HCT116 (cell line): ENCODE measurements at regions not wholly inside any gene's neighbourhood (a gene's known extent, or its start where the extent isn't known, plus 50 kb on each side); places are given as distances from the start of the nearest gene placed in this dataset.

Source experiments
- ATAC-seq: fragments of 200-7000 bp; cut with Tn5 transposase; 2 replicates; pipeline ENCODE4 v1.9.1; 2020; ENCODE audit warnings: mild to moderate bottlenecking, moderate library complexity
- BruUV-seq: library from RNA; stranded (reverse); fragments of 400-500 nt; replicated peaks from 2 replicates; lab custom pipeline; 2021; lab: Mats Ljungman, UMichigan
- CTCF ChIA-PET: fragments of 300-600 bp; sonication (Branson Sonifier 250); formaldehyde crosslinking; loops from one replicate; lab custom pipeline; 2021; ENCODE audit warnings: antibody characterized with exemption; lab: Charles Lee
- POLR2A ChIA-PET: fragments of 300-600, 350-600 bp; sonication (Branson Sonifier 250); formaldehyde crosslinking; loops from one replicate; lab custom pipeline; 2021; ENCODE audit warnings: antibody characterized with exemption; lab: Charles Lee
- RAD21 ChIA-PET, 2 experiments: fragments of 300-600 bp; sonication (Branson Sonifier 250); formaldehyde crosslinking; loops; one replicate each; lab custom pipeline; 2023; ENCODE audit warnings: low total read pairs in 2 of 2; ENCODE audit not compliant: uncharacterized antibody in 2 of 2, unreplicated experiment in 2 of 2, low non-redundant PET in 1 of 2; lab: Charles Lee
- DNase-seq: peaks from one replicate; pipeline ENCODE4 v3.0.0-alpha.2; 2010; ENCODE audit warnings: low read depth, low spot score
- H2AFZ ChIP-seq: fragments of 200-600 bp; shearing (Covaris generic), sonication (generic); 2 replicates; pipeline ENCODE4 v1.6.1; 2017; ENCODE audit warnings: low read depth, mixed run types, mixed read lengths, antibody characterized with exemption, low read length; ENCODE audit not compliant: poor library complexity, severe bottlenecking
- H3K27ac ChIP-seq: 2 replicates; pipeline ENCODE4 v1.5.1; 2012; ENCODE audit warnings: low read depth, low read length
- H3K27me3 ChIP-seq: fragments of 200-600 bp; sonication (generic); 2 replicates; pipeline ENCODE4 v1.6.1; 2016; ENCODE audit warnings: mixed run types, low read length, mixed read lengths; ENCODE audit not compliant: insufficient read depth
- H3K36me3 ChIP-seq, 2 experiments: fragments of 200-500 bp in 1 of 2; fragments of 200-600 bp in 1 of 2; sonication (Bioruptor generic) in 1 of 2; sonication (generic) in 1 of 2; 2 replicates each; pipeline versions ENCODE4 v1.5.1 to v1.6.1; 2014 to 2016; ENCODE audit warnings: low read length in 2 of 2, inconsistent platforms in 1 of 2, mixed read lengths in 1 of 2, mixed run types in 1 of 2; ENCODE audit not compliant: insufficient read depth in 2 of 2, control insufficient read depth in 1 of 2
- H3K4me1 ChIP-seq, 2 experiments: fragments of 200-600 bp in 1 of 2; sonication (generic) in 1 of 2; 2 replicates each; pipeline versions ENCODE4 v1.5.1 to v1.6.1; 2012 to 2017; ENCODE audit warnings: low read length in 2 of 2, inconsistent platforms in 1 of 2, mild to moderate bottlenecking in 1 of 2, mixed read lengths in 1 of 2, mixed run types in 1 of 2, moderate library complexity in 1 of 2; ENCODE audit not compliant: insufficient read depth in 2 of 2, control insufficient read depth in 1 of 2
- H3K4me2 ChIP-seq: fragments of 200-600 bp; sonication (generic); 2 replicates; pipeline ENCODE4 v1.6.1; 2017; ENCODE audit warnings: mixed run types, low read length, mixed read lengths
- H3K4me3 ChIP-seq, 2 experiments: fragments of 200-600 bp in 1 of 2; sonication (generic) in 1 of 2; replicated peaks in 1 of 2; 2 replicates each; pipeline ENCODE4 v1.5.1; 2011 to 2016; ENCODE audit warnings: low read length in 2 of 2, control low read depth in 1 of 2, low read depth in 1 of 2, mild to moderate bottlenecking in 1 of 2, mixed read lengths in 1 of 2, mixed run types in 1 of 2
- H3K79me2 ChIP-seq: fragments of 200-600 bp; sonication (generic); 2 replicates; pipeline ENCODE4 v1.6.1; 2017; ENCODE audit warnings: mild to moderate bottlenecking, mixed run types, low read length, moderate library complexity, mixed read lengths; ENCODE audit not compliant: insufficient read depth
- H3K9ac ChIP-seq: fragments of 200-600 bp; sonication (generic); 2 replicates; pipeline ENCODE4 v1.6.1; 2016; ENCODE audit warnings: low read length, mixed read lengths
- H3K9me2 ChIP-seq: fragments of 200-600 bp; sonication (generic), shearing (Covaris generic); 2 replicates; pipeline ENCODE4 v1.6.1; 2017; ENCODE audit warnings: mixed run types, mild to moderate bottlenecking, moderate library complexity; ENCODE audit not compliant: insufficient read depth
- H3K9me3 ChIP-seq, 2 experiments: fragments of 200-500 bp in 1 of 2; fragments of 200-600 bp in 1 of 2; sonication (Bioruptor generic) in 1 of 2; sonication (generic) in 1 of 2; 2 replicates each; pipeline ENCODE4 v1.6.1; 2014 to 2017; ENCODE audit warnings: low read length in 2 of 2, mixed read lengths in 2 of 2, inconsistent platforms in 1 of 2, low read depth in 1 of 2, mild to moderate bottlenecking in 1 of 2, mixed run types in 1 of 2, moderate library complexity in 1 of 2; ENCODE audit not compliant: control insufficient read depth in 1 of 2, insufficient read depth in 1 of 2
- H4K20me1 ChIP-seq: fragments of 200-600 bp; sonication (generic), shearing (Covaris generic); 2 replicates; pipeline ENCODE4 v1.6.1; 2017; ENCODE audit warnings: mixed run types, mild to moderate bottlenecking, moderate library complexity; ENCODE audit not compliant: insufficient read depth
- ATF3 ChIP-seq: IDR thresholded peaks from 2 replicates; pipeline ENCODE4 v1.6.1; 2012
- CEBPB ChIP-seq: IDR thresholded peaks from 2 replicates; pipeline ENCODE4 v1.6.1; 2012; ENCODE audit warnings: low read depth
- EGR1 ChIP-seq: IDR thresholded peaks from 2 replicates; pipeline ENCODE4 v1.6.1; 2012; ENCODE audit warnings: low read depth
- ELF1 ChIP-seq: IDR thresholded peaks from 2 replicates; pipeline ENCODE4 v1.6.1; 2012; ENCODE audit warnings: low read depth, borderline replicate concordance
- EZH2 ChIP-seq: fragments of 200-600 bp; sonication (generic); IDR thresholded peaks from 2 replicates; pipeline ENCODE4 v1.6.1; 2017; ENCODE audit warnings: antibody characterized with exemption, mixed run types
- EZH2phosphoT487 ChIP-seq: fragments of 200-600 bp; IDR thresholded peaks from 2 replicates; pipeline ENCODE4 v1.6.1; 2018; ENCODE audit warnings: antibody characterized with exemption, borderline replicate concordance
- JUND ChIP-seq: IDR thresholded peaks from 2 replicates; pipeline ENCODE4 v1.6.1; 2012
- MAX ChIP-seq: IDR thresholded peaks from 2 replicates; pipeline ENCODE4 v1.6.1; 2012
- POLR2A ChIP-seq: IDR thresholded peaks from 2 replicates; pipeline ENCODE4 v1.7.0; 2011; ENCODE audit warnings: borderline replicate concordance; ENCODE audit not compliant: insufficient read depth, insufficient read length; ENCODE audit errors: extremely low read depth
- SIN3A ChIP-seq: IDR thresholded peaks from 2 replicates; pipeline ENCODE4 v1.6.1; 2012; ENCODE audit warnings: low read depth
- SP1 ChIP-seq: IDR thresholded peaks from 2 replicates; pipeline ENCODE4 v1.6.1; 2012; ENCODE audit warnings: low read depth
- SRF ChIP-seq: IDR thresholded peaks from 2 replicates; pipeline ENCODE4 v1.6.1; 2012; ENCODE audit warnings: low read depth
- TCF7L2 ChIP-seq: IDR thresholded peaks from 2 replicates; pipeline ENCODE4 v1.7.0; 2011; ENCODE audit warnings: borderline replicate concordance, inconsistent platforms; ENCODE audit not compliant: insufficient read depth, insufficient read length; ENCODE audit errors: extremely low read depth
- YY1 ChIP-seq: IDR thresholded peaks from 2 replicates; pipeline ENCODE4 v1.6.1; 2011; ENCODE audit warnings: low read length, low read depth, moderate library complexity, mild to moderate bottlenecking; ENCODE audit not compliant: insufficient replicate concordance; ENCODE audit errors: extremely low read depth
- ZBTB33 ChIP-seq: IDR thresholded peaks from 2 replicates; pipeline ENCODE4 v1.6.1; 2011; ENCODE audit warnings: mild to moderate bottlenecking, low read length, moderate library complexity; ENCODE audit not compliant: insufficient replicate concordance; ENCODE audit errors: extremely low read depth
- ZFX ChIP-seq: fragments of 450-650 bp; IDR thresholded peaks from 2 replicates; pipeline ENCODE4 v1.6.1; 2017
- ZNF274 ChIP-seq: fragments of 200-500 bp; sonication (Bioruptor generic); IDR thresholded peaks from 2 replicates; pipeline ENCODE4 v1.6.1; 2014; ENCODE audit warnings: mild to moderate bottlenecking, low read depth, low read length, inconsistent platforms
- intact Hi-C: fragments of 100-400 bp; cut with micrococcal nuclease; formaldehyde crosslinking; loops from 2 replicates; pipeline ENCODE4 v1.10.0; 2022

GRCh38 chr13:59497621-59498247, 666.0 kb downstream of the DIAPH3 start:
- ATAC-seq, result no peak
- TF ChIP-seq ATF3, result no peak
- no peak for TF ChIP-seq ELF1
- no peak for TF ChIP-seq SIN3A
- no peak for TF ChIP-seq ZNF274
- TF ChIP-seq MAX, result no peak
- no peak for TF ChIP-seq CEBPB
- no peak for TF ChIP-seq EZH2phosphoT487
- no peak for TF ChIP-seq TCF7L2
- TF ChIP-seq EZH2, result no peak
- no peak for TF ChIP-seq POLR2A
- no peak for TF ChIP-seq SP1
- TF ChIP-seq EGR1, result no peak
- no peak for TF ChIP-seq ZBTB33
- TF ChIP-seq YY1, result no peak
- TF ChIP-seq SRF, result no peak
- TF ChIP-seq JUND, result no peak
- TF ChIP-seq ZFX, result no peak
- intact Hi-C loops, result no loop called here
- Histone ChIP-seq H3K9me3 (no peaks in the 10 kb centered on the region), H3K27ac (no peak overlapping the region), H3K4me1 (no peaks in the 10 kb centered on the region), H3K9me2 (no peaks in the 10 kb centered on the region), H3K9ac (no peak overlapping the region), H3K4me3 (no peak overlapping the region), H3K4me2 (no peak overlapping the region), H3K36me3 (no peaks in the 10 kb centered on the region), H3K79me2 (no peaks in the 10 kb centered on the region), H3K27me3 (peaks cover 4% of the 10 kb centered on the region; the same call in 1 of the 2 replicates), H4K20me1 (no peaks in the 10 kb centered on the region), H2AFZ (no peak overlapping the region)
- DNase-seq, result no peak
- POLR2A ChIA-PET, result no interaction called here
- RAD21 ChIA-PET, result no interaction called here
- no TSS peak for BruUV-seq
- CTCF ChIA-PET, result no interaction called here
